GM19468 (cell line): ENCODE measurements at regions not wholly inside any gene's neighbourhood (a gene's known extent, or its start where the extent isn't known, plus 50 kb on each side); places are given as distances from the start of the nearest gene placed in this dataset.

Experiments used
- ATAC-seq: cut with Tn5 transposase; IDR thresholded peaks from one replicate; pipeline ENCODE4 v1.9.1; 2021; ENCODE audit warnings: mild to moderate bottlenecking, moderate library complexity, moderate number of reproducible peaks; ENCODE audit not compliant: unreplicated experiment; ENCODE audit errors: extremely low read depth

GRCh38 chr11:91698845-91699244 is 525.8 kb upstream of the FAT3 start:
- ATAC-seq: no peak

GRCh38 chr11:91694331-91694730 is 530.3 kb upstream of the FAT3 start:
- no peak for ATAC-seq

GRCh38 chr11:91691872-91692271 is 532.7 kb upstream of the FAT3 start:
- ATAC-seq: no peak

GRCh38 chr11:91688672-91689071 is 535.9 kb upstream of the FAT3 start:
- ATAC-seq: no peak

- ATAC-seq: no peak
Observed at GRCh38 chr11:91686700-91687099, 537.9 kb upstream of the FAT3 start.

- ATAC-seq: no peak
Observed at GRCh38 chr11:91686281-91686680, 538.3 kb upstream of the FAT3 start.

- no peak for ATAC-seq
Observed at GRCh38 chr11:91673705-91674104, 550.9 kb upstream of the FAT3 start.

GRCh38 chr11:91664521-91664920 is 560.1 kb upstream of the FAT3 start:
- ATAC-seq: no peak

GRCh38 chr11:91660036-91660435 is 564.6 kb upstream of the FAT3 start:
- no peak for ATAC-seq

- no peak for ATAC-seq
Observed at GRCh38 chr11:91654686-91655085, 569.9 kb upstream of the FAT3 start.

GRCh38 chr11:91653079-91653754 is 571.4 kb upstream of the FAT3 start:
- no peak for ATAC-seq

- no peak for ATAC-seq
Observed at GRCh38 chr11:91650802-91651201, 573.8 kb upstream of the FAT3 start.

GRCh38 chr11:91641153-91641552 is 583.5 kb upstream of the FAT3 start:
- no peak for ATAC-seq

GRCh38 chr11:91639359-91639758 is 585.3 kb upstream of the FAT3 start:
- no peak for ATAC-seq

GRCh38 chr11:91630916-91631673 is 593.5 kb upstream of the FAT3 start:
- no peak for ATAC-seq

- ATAC-seq: no peak
Observed at GRCh38 chr11:91625495-91625894, 599.1 kb upstream of the FAT3 start.

GRCh38 chr11:91624021-91624420 is 600.6 kb upstream of the FAT3 start:
- no peak for ATAC-seq

- ATAC-seq: no peak
Observed at GRCh38 chr11:91608677-91609076, 615.9 kb upstream of the FAT3 start.

- no peak for ATAC-seq
Observed at GRCh38 chr11:91596111-91596510, 628.5 kb upstream of the FAT3 start.

- no peak for ATAC-seq
Observed at GRCh38 chr11:91591021-91591420, 633.6 kb upstream of the FAT3 start.

- ATAC-seq: no peak
Observed at GRCh38 chr11:91587131-91587530, 637.5 kb upstream of the FAT3 start.
